Muscle of arm (tissue), 1 donor: ENCODE measurements at regions not wholly inside any gene's neighbourhood (a gene's known extent, or its start where the extent isn't known, plus 50 kb on each side); places are given as distances from the start of the nearest gene placed in this dataset.
"Not testable (repeated sequence)": the region's sequence is repeated elsewhere in the genome, so short reads cannot be mapped to it uniquely, and the experiment has no call there.

Experiments
- DNase-seq: peaks from one replicate; pipeline ENCODE4 v3.0.0-alpha.2; 2013

GRCh38 chr16:86955136-86955855 is 361.9 kb downstream of the C16orf95 start:
- DNase-seq = no peak

DNA sequence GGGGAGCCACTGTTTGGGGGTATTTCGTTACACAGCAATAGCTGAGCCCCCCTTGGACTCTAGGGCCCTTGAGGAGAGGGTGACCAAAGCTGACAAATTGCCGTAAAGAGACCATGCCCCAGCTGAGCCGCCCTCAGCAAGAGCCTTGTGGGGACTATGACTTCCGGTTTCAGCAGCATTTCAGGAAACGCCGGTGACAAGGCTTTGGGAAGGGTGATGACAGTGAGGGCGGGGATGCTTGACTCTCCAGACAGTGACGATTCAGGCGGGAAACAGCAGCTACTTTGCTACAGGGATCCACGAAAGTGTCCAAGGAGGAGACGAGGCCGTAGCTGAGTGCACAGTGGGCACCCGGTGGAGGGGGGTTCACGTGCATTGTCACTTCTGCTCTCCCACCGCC is 360.8 kb downstream of the C16orf95 start:
- no peak for DNase-seq

GRCh38 chr16:86957662-86958198 is 359.5 kb downstream of the C16orf95 start:
- not testable (repeated sequence) for DNase-seq

GRCh38 chr16:86958423-86958822 is 358.8 kb downstream of the C16orf95 start:
- no peak for DNase-seq

DNA sequence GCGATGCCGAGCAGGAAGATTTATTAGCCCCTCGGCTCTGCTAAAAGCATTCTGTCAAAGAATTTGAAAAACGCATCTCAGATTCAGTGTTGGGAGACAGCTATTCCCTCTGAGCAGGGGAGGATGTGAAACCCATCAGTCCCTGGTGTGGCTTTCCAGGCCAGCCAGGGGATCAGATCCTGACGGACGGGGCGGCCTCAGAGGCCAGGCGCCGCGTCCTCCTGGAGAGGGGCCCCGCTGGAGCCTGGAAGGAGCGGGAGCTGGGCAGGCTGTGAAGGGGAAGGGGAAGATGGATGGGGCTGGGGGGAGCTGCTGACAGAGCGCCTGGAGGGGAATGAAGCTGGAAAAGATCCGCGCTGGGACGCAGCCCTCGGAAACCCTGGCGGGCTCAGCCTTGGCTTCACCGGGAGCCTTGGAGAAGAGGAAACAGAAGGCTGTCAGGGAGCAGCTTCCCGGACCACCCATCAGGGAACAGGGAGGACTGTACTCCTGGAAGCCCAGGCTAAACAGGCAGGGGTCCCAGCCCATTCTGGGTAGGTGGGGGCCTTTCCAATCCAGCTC is 358.0 kb downstream of the C16orf95 start:
- peak; percentile 64 for DNase-seq

DNA sequence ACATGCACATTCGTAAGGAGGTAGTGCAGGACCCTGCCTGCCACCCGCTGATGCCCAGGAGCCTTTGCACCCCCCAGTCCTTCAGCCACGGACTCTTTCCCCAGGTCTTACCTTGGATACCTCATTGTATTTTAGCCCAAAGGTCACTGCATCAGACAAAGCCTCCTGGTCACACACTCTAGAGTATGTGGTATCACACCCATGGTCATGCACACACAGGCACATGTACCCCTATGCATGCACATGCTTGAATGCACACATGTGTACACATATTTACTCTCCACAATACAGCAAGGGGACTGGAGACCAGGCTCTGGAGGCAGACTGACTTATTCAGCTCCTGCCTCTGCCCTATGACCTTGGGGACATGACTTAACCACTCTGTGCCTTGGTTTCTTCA is 357.5 kb downstream of the C16orf95 start:
- no peak for DNase-seq

GRCh38 chr16:86960266-86960665 is 356.9 kb downstream of the C16orf95 start:
- DNase-seq = no peak

- no peak for DNase-seq
These were observed 356.0 kb downstream of the C16orf95 start for GRCh38 chr16:86961171-86961601.

DNA sequence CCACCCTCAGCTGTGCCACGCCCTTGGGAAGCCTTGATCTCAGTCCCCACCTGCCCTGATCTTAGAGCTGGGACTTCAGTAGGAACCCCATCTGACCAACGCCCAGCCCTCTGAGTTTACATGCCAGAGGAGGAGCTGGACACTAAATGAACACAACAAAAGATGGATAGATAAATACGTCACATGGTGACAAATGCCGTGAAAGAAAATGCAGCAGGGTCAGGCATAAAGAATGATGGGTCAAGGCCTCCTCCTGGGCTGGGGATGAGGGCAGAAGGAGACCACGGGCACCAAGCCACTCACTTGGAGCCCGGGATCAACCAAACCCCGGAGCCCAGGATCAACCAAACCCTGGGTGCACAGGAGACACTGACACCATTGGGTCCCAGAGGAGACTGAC is 354.9 kb downstream of the C16orf95 start:
- no peak for DNase-seq

DNA sequence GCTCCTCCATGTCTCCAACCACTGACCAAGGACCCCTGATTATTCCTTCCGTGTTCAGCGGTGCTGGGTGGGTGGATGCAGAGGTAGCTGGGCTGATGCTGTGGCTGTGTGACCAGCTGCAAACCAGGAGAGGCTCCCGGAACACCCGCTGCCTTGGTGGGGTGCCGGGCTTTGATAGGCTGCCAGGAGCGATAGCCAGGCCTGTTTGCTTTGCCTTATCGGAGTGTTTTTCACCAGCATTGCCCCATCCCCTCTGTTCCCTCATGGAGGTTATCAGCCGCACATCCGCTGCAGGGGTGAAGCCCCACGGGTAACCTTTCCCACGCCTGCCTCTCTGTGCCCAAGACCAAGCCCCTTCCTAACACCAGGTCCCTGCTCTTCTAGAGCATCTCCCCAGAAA is 354.3 kb downstream of the C16orf95 start:
- no peak for DNase-seq

GRCh38 chr16:86963600-86964575 is 353.3 kb downstream of the C16orf95 start:
- no peak for DNase-seq

DNA sequence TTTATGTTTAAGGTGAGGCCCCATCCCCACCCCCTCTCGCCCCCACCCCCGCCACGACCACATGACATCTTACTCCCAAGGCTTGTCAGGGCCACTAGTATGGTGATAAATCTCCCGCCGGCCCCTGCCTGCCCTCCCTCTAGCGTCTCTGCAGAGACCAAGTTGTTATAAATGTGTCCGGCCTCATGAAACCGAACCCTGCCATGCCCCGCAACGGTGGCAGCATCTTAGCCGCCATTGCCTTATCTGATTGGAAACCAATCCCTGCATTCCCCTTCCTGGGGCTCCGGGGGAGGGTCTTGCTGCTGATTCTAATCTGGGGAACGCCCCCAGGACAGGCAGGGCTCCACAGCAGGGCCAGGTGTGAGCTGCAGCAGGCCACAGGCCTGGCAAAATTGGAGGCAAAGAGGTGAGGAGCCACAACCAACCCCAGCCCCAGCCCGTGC is 352.4 kb downstream of the C16orf95 start:
- no peak for DNase-seq

- no peak for DNase-seq
These were observed 351.9 kb downstream of the C16orf95 start for GRCh38 chr16:86965331-86965730.

GRCh38 chr16:86965840-86966550 is 351.2 kb downstream of the C16orf95 start:
- no peak for DNase-seq

DNA sequence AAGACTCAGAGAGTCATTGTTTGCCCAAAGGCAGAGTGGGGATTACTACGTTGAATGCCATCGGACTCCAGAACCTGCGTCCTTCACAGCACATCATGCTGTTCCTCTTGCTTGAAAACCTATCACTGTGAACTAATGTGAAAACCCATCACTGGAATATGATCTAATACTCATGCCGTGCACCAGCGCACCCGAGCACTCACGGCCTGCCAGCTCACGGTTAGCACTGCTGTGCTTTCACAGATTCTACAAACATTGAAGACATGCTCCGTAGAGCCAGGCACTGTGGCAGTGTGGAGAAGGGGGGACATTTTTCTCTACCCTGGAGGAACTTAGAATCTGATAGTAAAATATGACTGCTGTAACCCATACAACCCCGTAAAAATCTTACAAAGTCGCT is 350.4 kb downstream of the C16orf95 start:
- DNase-seq = no peak

DNA sequence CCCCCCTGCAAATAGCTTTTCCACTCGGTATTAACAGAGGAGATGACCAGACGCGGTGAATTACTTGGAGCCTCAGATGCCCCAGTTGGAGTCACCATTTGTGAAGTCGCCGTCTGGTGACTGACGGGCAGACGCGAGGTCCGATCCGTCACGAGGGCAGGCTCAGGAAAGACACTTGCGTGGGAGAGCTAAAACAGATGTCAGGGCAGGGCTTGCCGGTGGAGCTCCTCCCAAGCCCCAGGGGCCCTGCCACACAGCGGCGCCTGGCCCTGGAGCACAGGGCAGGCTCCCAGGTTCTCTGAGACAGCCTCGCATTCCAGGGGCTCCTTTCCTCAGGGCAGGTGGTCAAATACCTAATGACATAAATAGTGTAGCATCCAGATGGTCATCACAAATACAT is 348.3 kb downstream of the C16orf95 start:
- no peak for DNase-seq

- no peak for DNase-seq
These were observed 347.5 kb downstream of the C16orf95 start for GRCh38 chr16:86969716-86970115.

- no peak for DNase-seq
These were observed 346.9 kb downstream of the C16orf95 start for GRCh38 chr16:86970279-86970678.

DNA sequence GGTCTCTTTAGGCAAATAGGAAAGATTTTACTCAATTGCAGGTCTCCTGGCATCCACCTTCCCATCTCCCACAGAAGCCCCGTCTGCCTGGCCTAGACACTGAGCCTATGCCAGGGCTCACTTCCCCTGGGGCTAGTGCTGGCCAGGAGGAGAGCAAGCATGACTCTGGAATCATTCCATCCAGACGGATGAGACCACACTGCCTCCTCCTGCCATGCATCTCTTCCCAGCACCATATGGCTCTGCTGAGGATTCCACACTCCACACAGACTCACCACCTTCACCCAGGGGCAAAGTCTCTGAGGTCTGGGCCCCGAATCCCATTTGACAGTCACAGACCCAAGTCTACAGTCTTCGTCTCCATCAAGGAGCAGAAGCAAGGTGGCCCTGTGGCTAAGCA is 346.5 kb downstream of the C16orf95 start:
- no peak for DNase-seq

GRCh38 chr16:86971251-86971650 is 345.9 kb downstream of the C16orf95 start:
- DNase-seq = peak; percentile 72

DNA sequence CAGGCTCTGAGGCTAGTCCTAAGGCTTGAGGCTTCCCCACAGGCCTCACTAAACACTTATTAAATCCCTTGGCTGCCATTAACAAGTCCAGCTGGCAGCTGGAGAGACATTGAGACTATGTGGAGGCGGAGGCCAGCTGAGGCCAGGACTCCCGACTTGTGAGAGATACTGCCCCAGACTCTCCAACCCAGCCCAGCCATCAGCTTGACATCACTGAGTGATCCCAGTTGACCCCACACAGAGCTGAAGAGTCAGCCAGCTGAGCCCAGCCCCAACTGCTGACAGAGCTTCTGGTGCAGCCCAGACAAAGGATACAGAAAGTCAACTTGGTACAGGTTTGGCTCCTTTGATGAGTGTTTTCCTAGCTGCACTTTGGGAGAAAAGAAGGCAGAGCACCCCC is 343.1 kb downstream of the C16orf95 start:
- DNase-seq = no peak

- no peak for DNase-seq
These were observed 341.7 kb downstream of the C16orf95 start for GRCh38 chr16:86975445-86975844.
